ENCODE measurements at regions not wholly inside any gene's neighbourhood (a gene's known extent, or its start where the extent isn't known, plus 50 kb on each side); places are given as distances from the start of the nearest gene placed in this dataset.

- TF ChIP-seq CTCF (IDR thresholded peaks at IDR 0.05; ENCODE audit: borderline replicate concordance, extremely low read depth, low read length, poor library complexity, severe bottlenecking) = no peak
- no peak for TF ChIP-seq EZH2 (IDR thresholded peaks at IDR 0.05; ENCODE audit: borderline replicate concordance, low read depth, low read length, severe bottlenecking)
Measured at GRCh38 chr20:6241591-6241990, 118.8 kb upstream of the FERMT1 start.

All from DND-41 (cell line).